ENCODE measurements at regions not wholly inside any gene's neighbourhood (a gene's known extent, or its start where the extent isn't known, plus 50 kb on each side); places are given as distances from the start of the nearest gene placed in this dataset.

DNA sequence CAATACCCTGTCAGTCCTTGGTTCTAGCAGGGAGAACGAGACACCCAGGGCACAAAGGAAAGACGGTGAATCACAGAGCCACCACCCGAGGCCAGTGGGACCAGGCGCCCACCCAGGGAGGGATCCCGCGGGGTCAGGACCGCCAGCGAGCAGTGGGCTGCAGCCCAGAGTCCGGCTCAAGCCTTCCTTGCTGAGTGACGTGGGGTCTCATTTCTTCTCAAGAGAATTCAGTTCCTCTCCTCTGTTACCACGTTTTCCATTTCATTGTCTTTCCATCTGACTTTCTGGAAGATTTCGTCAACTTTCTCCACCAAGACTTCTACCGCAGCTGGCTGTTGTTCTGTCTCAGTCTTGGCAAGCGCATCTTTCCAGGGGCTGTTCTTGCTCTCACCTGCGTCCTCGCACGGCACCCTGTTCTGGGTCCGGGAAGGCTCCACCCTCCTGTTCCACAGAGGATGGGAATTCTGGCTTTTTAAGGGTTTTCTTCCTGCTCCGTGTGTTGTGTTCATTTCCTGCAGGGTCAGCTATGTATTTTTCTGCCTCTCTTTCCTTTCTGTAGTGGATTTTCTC is 248.6 kb downstream of the NDUFA10 start:
- Mint-ChIP-seq H3K36me3 (ENCODE audit: low read depth) (no peaks in the 10 kb centered on the region), H3K4me1 (ENCODE audit: low read depth) (no peaks in the 10 kb centered on the region), H3K9me3 (peaks cover 2% of the 10 kb centered on the region), H3K4me3 (no peak overlapping the region), H3K27me3 (peaks cover 13% of the 10 kb centered on the region), H3K27ac (no peak overlapping the region)
- Histone ChIP-seq H3K36me3 (ENCODE audit: insufficient read depth, low read length) (no peaks in the 10 kb centered on the region), H3K9me3 (ENCODE audit: control insufficient read depth in 1 of 2, insufficient read depth in 1 of 2, low read length in 2 of 2) (peaks cover 3 to 35% of the 10 kb centered on the region in 2 experiments), H3K27me3 (ENCODE audit: control insufficient read depth in 1 of 2, insufficient read depth in 2 of 2, low read length in 2 of 2) (no peaks in the 10 kb centered on the region), H3K27ac (ENCODE audit: low read depth in 1 of 2, low read length in 2 of 2) (no peak overlapping the region), H3K4me1 (ENCODE audit: insufficient read depth, low read length) (no peaks in the 10 kb centered on the region), H3K4me3 (ENCODE audit: low read length) (no peak overlapping the region)
- TF ChIP-seq, protein P1, sequence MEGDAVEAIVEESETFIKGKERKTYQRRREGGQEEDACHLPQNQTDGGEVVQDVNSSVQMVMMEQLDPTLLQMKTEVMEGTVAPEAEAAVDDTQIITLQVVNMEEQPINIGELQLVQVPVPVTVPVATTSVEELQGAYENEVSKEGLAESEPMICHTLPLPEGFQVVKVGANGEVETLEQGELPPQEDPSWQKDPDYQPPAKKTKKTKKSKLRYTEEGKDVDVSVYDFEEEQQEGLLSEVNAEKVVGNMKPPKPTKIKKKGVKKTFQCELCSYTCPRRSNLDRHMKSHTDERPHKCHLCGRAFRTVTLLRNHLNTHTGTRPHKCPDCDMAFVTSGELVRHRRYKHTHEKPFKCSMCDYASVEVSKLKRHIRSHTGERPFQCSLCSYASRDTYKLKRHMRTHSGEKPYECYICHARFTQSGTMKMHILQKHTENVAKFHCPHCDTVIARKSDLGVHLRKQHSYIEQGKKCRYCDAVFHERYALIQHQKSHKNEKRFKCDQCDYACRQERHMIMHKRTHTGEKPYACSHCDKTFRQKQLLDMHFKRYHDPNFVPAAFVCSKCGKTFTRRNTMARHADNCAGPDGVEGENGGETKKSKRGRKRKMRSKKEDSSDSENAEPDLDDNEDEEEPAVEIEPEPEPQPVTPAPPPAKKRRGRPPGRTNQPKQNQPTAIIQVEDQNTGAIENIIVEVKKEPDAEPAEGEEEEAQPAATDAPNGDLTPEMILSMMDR (IDR thresholded peaks at IDR 0.05): no peak
- intact Hi-C loops (cut with DNase I, micrococcal nuclease): no loop called here
- DNase-seq (no peak), ATAC-seq (ENCODE audit: poor library complexity) (no peak)
- CTCF ChIA-PET: no interaction called here
- POLR2A ChIA-PET: no interaction called here

DNA sequence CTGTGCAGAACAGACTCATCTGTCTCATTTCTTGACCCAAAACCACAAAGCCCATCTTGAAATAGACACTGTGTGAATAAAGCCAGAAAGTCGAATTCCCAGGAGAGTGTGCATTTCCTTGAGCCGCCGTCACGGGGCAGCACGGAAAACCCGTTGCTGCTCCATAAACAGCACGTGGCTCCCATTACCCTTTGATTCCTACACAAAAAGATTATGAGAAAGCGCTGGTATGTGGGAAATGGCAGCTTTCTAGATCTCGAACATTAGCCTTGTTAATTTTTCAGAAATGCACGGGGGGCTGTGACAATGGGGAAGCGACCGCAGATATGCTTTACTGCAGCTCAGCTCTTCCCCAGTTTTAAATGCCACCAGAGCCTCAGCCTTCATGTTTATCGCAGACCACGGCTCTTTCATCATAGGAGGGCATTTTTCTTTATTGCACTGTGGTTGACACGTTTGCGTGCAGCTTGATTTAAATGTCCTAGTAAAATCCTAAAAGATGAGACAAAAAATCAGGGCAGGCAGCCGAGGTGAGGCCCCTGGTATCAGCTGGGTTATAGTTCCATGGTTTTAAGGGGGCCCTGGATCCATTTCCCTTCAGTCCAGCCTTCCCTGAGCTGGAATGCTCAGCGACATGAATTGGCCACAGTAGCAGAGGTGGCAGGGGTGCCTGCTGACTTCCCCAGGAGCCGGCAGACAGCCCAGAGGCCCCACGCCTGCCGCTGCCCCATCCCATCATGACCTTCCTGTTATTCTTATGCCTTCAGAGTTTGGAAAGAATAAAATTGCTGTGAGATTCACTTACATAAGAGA is 249.3 kb downstream of the NDUFA10 start:
- ChIA-PET CTCF (no interaction called here), POLR2A (no interaction called here)
- Histone ChIP-seq H3K27me3 (ENCODE audit: control insufficient read depth in 1 of 2, insufficient read depth in 2 of 2, low read length in 2 of 2) (no peaks in the 10 kb centered on the region), H3K9me3 (ENCODE audit: control insufficient read depth in 1 of 2, insufficient read depth in 1 of 2, low read length in 2 of 2) (peaks cover 8 to 35% of the 10 kb centered on the region in 2 experiments), H3K27ac (ENCODE audit: low read depth in 1 of 2, low read length in 2 of 2) (no peak overlapping the region), H3K4me3 (ENCODE audit: low read length) (no peak overlapping the region), H3K4me1 (ENCODE audit: insufficient read depth, low read length) (no peaks in the 10 kb centered on the region), H3K36me3 (ENCODE audit: insufficient read depth, low read length) (no peaks in the 10 kb centered on the region)
- TF ChIP-seq, protein P1 (IDR thresholded peaks at IDR 0.05): no peak
- Mint-ChIP-seq H3K36me3 (ENCODE audit: low read depth) (no peaks in the 10 kb centered on the region), H3K9me3 (peaks cover 4% of the 10 kb centered on the region), H3K27me3 (peaks cover 8% of the 10 kb centered on the region), H3K4me3 (no peak overlapping the region), H3K27ac (no peak overlapping the region), H3K4me1 (ENCODE audit: low read depth) (no peaks in the 10 kb centered on the region)
- DNase-seq (no peak), ATAC-seq (ENCODE audit: poor library complexity) (no peak)
- intact Hi-C loops (cut with DNase I, micrococcal nuclease): no loop called here

DNA sequence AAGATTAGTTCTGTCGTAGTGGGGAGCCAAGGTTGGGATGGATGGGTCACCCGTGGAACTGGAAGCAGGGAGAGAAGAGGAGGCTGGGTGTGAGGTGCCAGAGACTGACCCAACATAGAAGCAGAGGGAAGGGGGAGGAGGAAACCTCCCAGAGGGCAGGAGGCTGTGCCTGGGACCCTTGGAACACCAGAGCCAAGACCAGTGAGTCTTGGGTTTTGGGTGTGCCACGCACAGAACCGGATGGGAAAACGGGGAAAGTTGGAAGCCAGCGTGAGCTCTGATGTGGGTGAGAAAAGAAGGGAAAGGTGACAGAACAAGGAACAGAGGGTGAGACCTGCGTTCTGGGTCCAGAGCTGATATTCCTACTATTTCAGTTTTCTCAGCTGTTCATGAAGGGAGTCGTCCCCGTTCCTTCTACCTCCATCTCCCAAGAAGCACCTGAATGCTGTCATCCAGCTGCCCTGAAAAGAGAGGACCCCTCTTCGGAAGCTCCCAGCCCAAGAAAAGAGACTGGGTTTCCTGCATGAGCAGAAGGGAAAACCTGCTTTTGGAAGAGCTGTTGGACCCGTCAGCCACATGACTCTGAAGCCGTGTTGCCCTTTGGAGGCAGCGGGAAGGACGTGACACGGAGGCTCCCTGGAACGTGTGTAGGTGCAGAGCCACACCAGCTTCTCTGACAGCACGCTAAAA is 250.1 kb downstream of the NDUFA10 start:
- H3K9me3 Mint-ChIP-seq: peaks cover 4% of the 10 kb centered on the region
- ChIA-PET POLR2A (no interaction called here), CTCF (no interaction called here)
- no peaks in the 10 kb centered on the region for H3K27me3 ChIP-seq (ENCODE audit: control insufficient read depth in 1 of 2, insufficient read depth in 2 of 2, low read length in 2 of 2)
- no peaks in the 10 kb centered on the region for H3K4me1 Mint-ChIP-seq (ENCODE audit: low read depth)
- no peak overlapping the region for H3K4me3 Mint-ChIP-seq
- H3K36me3 ChIP-seq (ENCODE audit: insufficient read depth, low read length): no peaks in the 10 kb centered on the region
- TF ChIP-seq, protein P1 (IDR thresholded peaks at IDR 0.05): no peak
- no peak overlapping the region for H3K27ac Mint-ChIP-seq
- H3K4me3 ChIP-seq (ENCODE audit: low read length): no peak overlapping the region
- peaks cover 8 to 29% of the 10 kb centered on the region in 2 experiments for H3K9me3 ChIP-seq (ENCODE audit: control insufficient read depth in 1 of 2, insufficient read depth in 1 of 2, low read length in 2 of 2)
- ATAC-seq (ENCODE audit: poor library complexity) (no peak), DNase-seq (no peak)
- no peaks in the 10 kb centered on the region for H3K36me3 Mint-ChIP-seq (ENCODE audit: low read depth)
- no peak overlapping the region for H3K27ac ChIP-seq (ENCODE audit: low read depth in 1 of 2, low read length in 2 of 2)
- H3K4me1 ChIP-seq (ENCODE audit: insufficient read depth, low read length): no peaks in the 10 kb centered on the region
- intact Hi-C loops (cut with DNase I, micrococcal nuclease): no loop called here
- peaks cover 4% of the 10 kb centered on the region for H3K27me3 Mint-ChIP-seq
